ENCODE measurements at regions not wholly inside any gene's neighbourhood (a gene's known extent, or its start where the extent isn't known, plus 50 kb on each side); places are given as distances from the start of the nearest gene placed in this dataset.
A peak's percentile ranks its signal among the peaks of the same experiment; 100 is the strongest.

DNA sequence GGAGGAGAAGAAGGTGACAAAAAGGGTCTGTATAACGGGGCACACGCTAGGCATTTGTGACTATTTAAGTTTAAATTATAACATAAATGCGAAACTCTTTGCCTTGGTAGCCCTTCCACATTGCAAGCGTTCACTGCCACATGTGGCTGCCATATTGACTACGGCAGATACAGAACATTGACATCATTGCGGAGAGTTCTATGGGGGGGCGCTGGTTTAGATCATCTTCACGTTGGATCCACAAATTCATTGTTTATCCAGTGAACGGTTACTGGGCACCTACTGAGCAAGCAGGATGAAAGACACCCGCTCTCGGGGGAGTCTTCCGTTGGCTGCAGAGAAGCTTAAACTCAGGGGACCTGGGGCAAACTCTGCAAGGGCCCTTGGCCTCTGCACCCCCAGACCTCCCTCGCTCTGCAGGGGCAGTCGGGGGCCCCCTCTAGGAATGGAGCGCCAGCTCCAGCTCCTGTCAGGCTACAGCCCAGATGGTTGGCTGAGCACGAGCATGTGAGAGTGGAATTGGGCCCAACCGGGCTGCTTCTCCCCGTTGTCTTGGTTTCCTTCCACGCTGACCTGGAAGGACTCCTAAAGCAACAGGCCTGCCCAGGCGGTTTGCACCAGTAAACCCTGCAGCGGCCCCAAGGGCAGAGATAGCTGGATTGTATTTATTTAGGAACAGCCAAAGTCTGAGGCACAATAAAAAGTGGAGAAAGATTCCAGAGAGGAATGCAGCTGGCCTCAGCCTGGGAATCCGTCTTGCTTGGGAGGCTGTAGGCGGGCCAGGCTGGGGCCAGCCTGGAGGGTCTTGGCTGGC lies 172.2 kb downstream of the SEC14L1 start (continued):
- no peak for TF ChIP-seq ZNF44 (CRISPR knock-in tag; IDR thresholded peaks at IDR 0.05)
- TF ChIP-seq SRF (IDR thresholded peaks at IDR 0.05; ENCODE audit: low read depth, low read length): no peak
- no peak for TF ChIP-seq SMC3 (IDR thresholded peaks at IDR 0.05; ENCODE audit: low read length)
- no peak for TF ChIP-seq ZNF331 (CRISPR knock-in tag; IDR thresholded peaks at IDR 0.05)
- no peak for TF ChIP-seq FOSL1 (CRISPR knock-in tag; IDR thresholded peaks at IDR 0.05; ENCODE audit: borderline replicate concordance)
- no peak for TF ChIP-seq ZBTB3 (CRISPR knock-in tag; IDR thresholded peaks at IDR 0.05; ENCODE audit: borderline replicate concordance, low read depth)
- no peak for TF ChIP-seq ZC3H13 (CRISPR knock-in tag; IDR thresholded peaks at IDR 0.05)
- TF ChIP-seq SIN3B (IDR thresholded peaks at IDR 0.05; ENCODE audit: low read length): no peak
- TF ChIP-seq ZNF788 (CRISPR knock-in tag; IDR thresholded peaks at IDR 0.05; ENCODE audit: borderline replicate concordance): peak; percentile 21; the same call in 1 of the 2 replicates
- TF ChIP-seq IKZF1 (IDR thresholded peaks at IDR 0.05): no peak
- no peak for TF ChIP-seq ISL2 (CRISPR knock-in tag; IDR thresholded peaks at IDR 0.05)
- TF ChIP-seq ZNF709 (CRISPR knock-in tag; IDR thresholded peaks at IDR 0.05): no peak
- TF ChIP-seq ZNF496 (CRISPR knock-in tag; IDR thresholded peaks at IDR 0.05; ENCODE audit: insufficient replicate concordance): no peak
- no peak for TF ChIP-seq ZNF441 (CRISPR knock-in tag; IDR thresholded peaks at IDR 0.05; ENCODE audit: borderline replicate concordance)
- no peak for TF ChIP-seq ZNF383 (CRISPR knock-in tag; IDR thresholded peaks at IDR 0.05; ENCODE audit: borderline replicate concordance)
- TF ChIP-seq XRCC5 (optimal IDR thresholded peaks at IDR 0.05; ENCODE audit: low read length): no peak
- no peak for TF ChIP-seq HOXA5 (CRISPR knock-in tag; IDR thresholded peaks at IDR 0.05)
- TF ChIP-seq, protein P1, sequence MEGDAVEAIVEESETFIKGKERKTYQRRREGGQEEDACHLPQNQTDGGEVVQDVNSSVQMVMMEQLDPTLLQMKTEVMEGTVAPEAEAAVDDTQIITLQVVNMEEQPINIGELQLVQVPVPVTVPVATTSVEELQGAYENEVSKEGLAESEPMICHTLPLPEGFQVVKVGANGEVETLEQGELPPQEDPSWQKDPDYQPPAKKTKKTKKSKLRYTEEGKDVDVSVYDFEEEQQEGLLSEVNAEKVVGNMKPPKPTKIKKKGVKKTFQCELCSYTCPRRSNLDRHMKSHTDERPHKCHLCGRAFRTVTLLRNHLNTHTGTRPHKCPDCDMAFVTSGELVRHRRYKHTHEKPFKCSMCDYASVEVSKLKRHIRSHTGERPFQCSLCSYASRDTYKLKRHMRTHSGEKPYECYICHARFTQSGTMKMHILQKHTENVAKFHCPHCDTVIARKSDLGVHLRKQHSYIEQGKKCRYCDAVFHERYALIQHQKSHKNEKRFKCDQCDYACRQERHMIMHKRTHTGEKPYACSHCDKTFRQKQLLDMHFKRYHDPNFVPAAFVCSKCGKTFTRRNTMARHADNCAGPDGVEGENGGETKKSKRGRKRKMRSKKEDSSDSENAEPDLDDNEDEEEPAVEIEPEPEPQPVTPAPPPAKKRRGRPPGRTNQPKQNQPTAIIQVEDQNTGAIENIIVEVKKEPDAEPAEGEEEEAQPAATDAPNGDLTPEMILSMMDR (CRISPR knock-in tag; IDR thresholded peaks at IDR 0.05): 0 out of 2 replicates have a peak, but pooled peaks have one; percentile 16
- TF ChIP-seq CEBPB (IDR thresholded peaks at IDR 0.05; ENCODE audit: borderline replicate concordance, low read depth, low read length): no peak
- no peak for TF ChIP-seq ZFP36L2 (CRISPR knock-in tag; IDR thresholded peaks at IDR 0.05)
- TF ChIP-seq, protein P2, sequence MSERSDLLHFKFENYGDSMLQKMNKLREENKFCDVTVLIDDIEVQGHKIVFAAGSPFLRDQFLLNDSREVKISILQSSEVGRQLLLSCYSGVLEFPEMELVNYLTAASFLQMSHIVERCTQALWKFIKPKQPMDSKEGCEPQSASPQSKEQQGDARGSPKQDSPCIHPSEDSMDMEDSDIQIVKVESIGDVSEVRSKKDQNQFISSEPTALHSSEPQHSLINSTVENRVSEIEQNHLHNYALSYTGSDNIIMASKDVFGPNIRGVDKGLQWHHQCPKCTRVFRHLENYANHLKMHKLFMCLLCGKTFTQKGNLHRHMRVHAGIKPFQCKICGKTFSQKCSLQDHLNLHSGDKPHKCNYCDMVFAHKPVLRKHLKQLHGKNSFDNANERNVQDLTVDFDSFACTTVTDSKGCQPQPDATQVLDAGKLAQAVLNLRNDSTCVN (CRISPR knock-in tag; IDR thresholded peaks at IDR 0.05; ENCODE audit: borderline replicate concordance): no peak
- TF ChIP-seq, protein P3, sequence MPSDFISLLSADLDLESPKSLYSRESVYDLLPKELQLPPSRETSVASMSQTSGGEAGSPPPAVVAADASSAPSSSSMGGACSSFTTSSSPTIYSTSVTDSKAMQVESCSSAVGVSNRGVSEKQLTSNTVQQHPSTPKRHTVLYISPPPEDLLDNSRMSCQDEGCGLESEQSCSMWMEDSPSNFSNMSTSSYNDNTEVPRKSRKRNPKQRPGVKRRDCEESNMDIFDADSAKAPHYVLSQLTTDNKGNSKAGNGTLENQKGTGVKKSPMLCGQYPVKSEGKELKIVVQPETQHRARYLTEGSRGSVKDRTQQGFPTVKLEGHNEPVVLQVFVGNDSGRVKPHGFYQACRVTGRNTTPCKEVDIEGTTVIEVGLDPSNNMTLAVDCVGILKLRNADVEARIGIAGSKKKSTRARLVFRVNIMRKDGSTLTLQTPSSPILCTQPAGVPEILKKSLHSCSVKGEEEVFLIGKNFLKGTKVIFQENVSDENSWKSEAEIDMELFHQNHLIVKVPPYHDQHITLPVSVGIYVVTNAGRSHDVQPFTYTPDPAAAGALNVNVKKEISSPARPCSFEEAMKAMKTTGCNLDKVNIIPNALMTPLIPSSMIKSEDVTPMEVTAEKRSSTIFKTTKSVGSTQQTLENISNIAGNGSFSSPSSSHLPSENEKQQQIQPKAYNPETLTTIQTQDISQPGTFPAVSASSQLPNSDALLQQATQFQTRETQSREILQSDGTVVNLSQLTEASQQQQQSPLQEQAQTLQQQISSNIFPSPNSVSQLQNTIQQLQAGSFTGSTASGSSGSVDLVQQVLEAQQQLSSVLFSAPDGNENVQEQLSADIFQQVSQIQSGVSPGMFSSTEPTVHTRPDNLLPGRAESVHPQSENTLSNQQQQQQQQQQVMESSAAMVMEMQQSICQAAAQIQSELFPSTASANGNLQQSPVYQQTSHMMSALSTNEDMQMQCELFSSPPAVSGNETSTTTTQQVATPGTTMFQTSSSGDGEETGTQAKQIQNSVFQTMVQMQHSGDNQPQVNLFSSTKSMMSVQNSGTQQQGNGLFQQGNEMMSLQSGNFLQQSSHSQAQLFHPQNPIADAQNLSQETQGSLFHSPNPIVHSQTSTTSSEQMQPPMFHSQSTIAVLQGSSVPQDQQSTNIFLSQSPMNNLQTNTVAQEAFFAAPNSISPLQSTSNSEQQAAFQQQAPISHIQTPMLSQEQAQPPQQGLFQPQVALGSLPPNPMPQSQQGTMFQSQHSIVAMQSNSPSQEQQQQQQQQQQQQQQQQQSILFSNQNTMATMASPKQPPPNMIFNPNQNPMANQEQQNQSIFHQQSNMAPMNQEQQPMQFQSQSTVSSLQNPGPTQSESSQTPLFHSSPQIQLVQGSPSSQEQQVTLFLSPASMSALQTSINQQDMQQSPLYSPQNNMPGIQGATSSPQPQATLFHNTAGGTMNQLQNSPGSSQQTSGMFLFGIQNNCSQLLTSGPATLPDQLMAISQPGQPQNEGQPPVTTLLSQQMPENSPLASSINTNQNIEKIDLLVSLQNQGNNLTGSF (CRISPR knock-in tag; IDR thresholded peaks at IDR 0.05): no peak
- 0 out of 2 replicates have a peak, but pooled peaks have one; percentile 35 for TF ChIP-seq PITX1 (CRISPR knock-in tag; IDR thresholded peaks at IDR 0.05)

Data from HepG2 (cell line).